AG10803 (cell line): ENCODE measurements at regions not wholly inside any gene's neighbourhood (a gene's known extent, or its start where the extent isn't known, plus 50 kb on each side); places are given as distances from the start of the nearest gene placed in this dataset.
A peak's percentile ranks its signal among the peaks of the same experiment; 100 is the strongest.

ENCODE experiments used
- DNase-seq: peaks from one replicate; pipeline ENCODE4 v3.0.0; 2010; ENCODE audit warnings: low read depth
- H3K4me3 ChIP-seq: 2 replicates; pipeline ENCODE4 v1.5.1; 2011; ENCODE audit warnings: mild to moderate bottlenecking, low read length, control low read depth
- CTCF ChIP-seq: conservative IDR thresholded peaks from 2 replicates; pipeline ENCODE4 v1.5.1; 2011; ENCODE audit warnings: mild to moderate bottlenecking, low read length, control low read depth, inconsistent platforms

GRCh38 chr1:219398815-219399396, 214.0 kb downstream of the ZC3H11B start:
- no peak for DNase-seq
- no peak overlapping the region for H3K4me3 ChIP-seq
- TF ChIP-seq CTCF, result no peak

- no peak for DNase-seq
- no peak for TF ChIP-seq CTCF
- no peak overlapping the region for H3K4me3 ChIP-seq
Observed at GRCh38 chr1:219397511-219397910, 215.4 kb downstream of the ZC3H11B start.

GRCh38 chr1:219391297-219391696, 217.6 kb downstream of the LYPLAL1 start:
- TF ChIP-seq CTCF, result no peak
- DNase-seq, result no peak
- no peak overlapping the region for H3K4me3 ChIP-seq

GRCh38 chr1:219387211-219387610, 213.5 kb downstream of the LYPLAL1 start:
- DNase-seq, result no peak
- no peak for TF ChIP-seq CTCF

GRCh38 chr1:219385787-219386427, 212.2 kb downstream of the LYPLAL1 start:
- peak; percentile 44 for DNase-seq
- TF ChIP-seq CTCF, result peak; percentile 91
- no peak overlapping the region for H3K4me3 ChIP-seq

More at GRCh38 chr1:219387211-219387610, 213.5 kb downstream of the LYPLAL1 start:
- no peak overlapping the region for H3K4me3 ChIP-seq

GRCh38 chr1:219383281-219383680, 209.6 kb downstream of the LYPLAL1 start:
- peak; percentile 1 for DNase-seq
- TF ChIP-seq CTCF, result no peak
- H3K4me3 ChIP-seq, result no peak overlapping the region

- TF ChIP-seq CTCF, result no peak
- no peak for DNase-seq
- H3K4me3 ChIP-seq, result no peak overlapping the region
Observed at GRCh38 chr1:219381396-219381795, 207.7 kb downstream of the LYPLAL1 start.
